Skin epidermis (tissue), 12 donors: ENCODE measurements at regions not wholly inside any gene's neighbourhood (a gene's known extent, or its start where the extent isn't known, plus 50 kb on each side); places are given as distances from the start of the nearest gene placed in this dataset.
A peak's percentile ranks its signal among the peaks of the same experiment; 100 is the strongest.
"Not testable (repeated sequence)": the region's sequence is repeated elsewhere in the genome, so short reads cannot be mapped to it uniquely, and the experiment has no call there.

Experiments
- H3K27ac ChIP-seq, 21 experiments: fragments of 200-600 bp; sonication (generic) in 11 of 21; one replicate each; pipeline ENCODE4 v1.5.0; 2020; ENCODE audit warnings: mild to moderate bottlenecking in 3 of 21, inconsistent platforms in 2 of 21, moderate library complexity in 2 of 21
- H3K4me3 ChIP-seq, 7 experiments: fragments of 200-600 bp; sonication (generic) in 2 of 7; one replicate each; pipeline ENCODE4 v1.5.0; 2020; ENCODE audit warnings: inconsistent platforms in 2 of 7, mild to moderate bottlenecking in 2 of 7, moderate library complexity in 1 of 7

- no peak overlapping the region for H3K4me3 ChIP-seq
- H3K27ac ChIP-seq: no peak overlapping the region
Measured at GRCh38 chr18:60024857-60025256, 125.1 kb downstream of the PMAIP1 start.

DNA sequence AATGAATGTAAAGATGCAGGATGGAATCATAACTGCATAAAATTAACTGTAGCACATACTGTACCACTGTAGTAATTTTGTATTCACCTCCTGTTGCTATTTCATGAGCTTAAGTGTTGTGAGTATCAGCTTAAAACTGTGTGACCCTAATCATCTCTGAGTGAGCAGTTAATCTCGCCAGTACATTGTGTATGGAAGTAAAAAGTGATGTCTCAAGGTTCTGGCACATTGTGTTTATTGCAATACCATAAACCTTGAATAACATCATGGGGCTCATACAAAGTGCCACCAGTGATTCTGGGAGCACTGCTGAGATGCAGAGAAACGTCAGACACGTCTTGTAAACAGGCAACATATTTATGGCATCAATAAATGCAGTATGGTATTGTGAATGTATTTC is 124.5 kb downstream of the PMAIP1 start:
- no peak overlapping the region for H3K27ac ChIP-seq
- no peak overlapping the region for H3K4me3 ChIP-seq

GRCh38 chr18:60022671-60023276 is 123.0 kb downstream of the PMAIP1 start:
- Histone ChIP-seq H3K27ac (no peak overlapping the region), H3K4me3 (no peak overlapping the region)

- no peak overlapping the region for H3K4me3 ChIP-seq
Measured at GRCh38 chr18:60021556-60021955, 121.8 kb downstream of the PMAIP1 start.

DNA sequence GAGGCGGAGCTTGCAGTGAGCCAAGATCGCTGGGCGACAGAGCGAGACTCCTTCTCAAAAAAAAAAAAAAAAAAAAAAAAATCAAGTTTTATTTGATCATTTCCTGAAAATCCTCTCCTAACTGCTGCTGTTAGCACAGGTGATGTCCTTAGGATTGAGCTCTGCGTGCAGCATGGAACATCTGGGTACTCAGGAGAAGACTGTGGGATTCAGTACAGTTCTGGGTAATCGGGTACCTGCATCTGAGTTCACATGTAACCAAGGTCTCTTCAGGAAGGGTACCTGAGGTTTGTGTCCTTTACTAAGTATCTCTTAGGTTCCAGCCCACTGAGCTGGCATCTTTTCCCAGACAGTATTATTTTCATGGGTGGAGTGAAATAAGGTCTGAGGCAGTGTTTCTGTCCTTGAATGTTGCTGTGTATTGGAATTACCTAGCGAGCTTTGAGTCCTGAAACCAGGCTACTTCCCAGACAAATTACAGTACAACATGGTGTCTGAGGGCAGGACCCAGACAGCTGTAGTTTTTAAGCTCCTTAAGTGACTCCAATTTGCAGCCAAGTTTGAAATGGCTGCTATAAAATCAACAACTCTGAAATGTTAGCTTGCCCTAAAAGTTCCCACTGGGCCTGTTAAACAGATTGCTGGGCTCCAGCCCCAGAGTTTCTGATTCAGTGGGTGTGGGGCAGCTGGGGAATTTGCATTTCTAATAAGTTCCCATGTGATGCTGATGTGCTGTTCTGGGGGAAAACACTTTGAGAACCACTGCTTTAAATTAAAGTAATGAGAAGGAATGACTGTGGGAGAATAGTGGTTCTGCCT is 120.5 kb downstream of the PMAIP1 start:
- Histone ChIP-seq H3K4me3 (no peak overlapping the region), H3K27ac (peak overlapping the region in 3 of 21 experiments; percentile 16 to 73 (median 54))

More at GRCh38 chr18:60021556-60021955, 121.8 kb downstream of the PMAIP1 start:
- no peak overlapping the region for H3K27ac ChIP-seq

DNA sequence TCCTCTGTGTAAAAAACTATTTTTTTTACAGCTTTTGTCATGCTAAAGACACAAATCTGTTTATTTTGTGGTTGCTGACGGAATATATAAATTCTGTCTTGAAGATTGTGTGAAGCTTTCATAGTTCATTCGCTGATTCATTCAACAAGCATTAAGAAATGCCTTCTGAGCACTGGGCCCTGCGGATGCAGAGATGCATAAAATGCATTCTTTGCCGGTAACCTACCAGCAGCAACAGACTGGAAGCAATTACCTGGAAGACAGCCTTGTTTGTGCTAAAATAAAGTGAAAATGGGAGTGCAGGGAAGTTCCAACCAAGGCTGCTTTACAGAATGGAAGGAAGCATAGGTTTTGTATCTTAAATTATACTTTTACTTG is 119.7 kb downstream of the PMAIP1 start:
- Histone ChIP-seq H3K4me3 (no peak overlapping the region), H3K27ac (peak overlapping the region in 1 of 21 experiments; percentile 16)

DNA sequence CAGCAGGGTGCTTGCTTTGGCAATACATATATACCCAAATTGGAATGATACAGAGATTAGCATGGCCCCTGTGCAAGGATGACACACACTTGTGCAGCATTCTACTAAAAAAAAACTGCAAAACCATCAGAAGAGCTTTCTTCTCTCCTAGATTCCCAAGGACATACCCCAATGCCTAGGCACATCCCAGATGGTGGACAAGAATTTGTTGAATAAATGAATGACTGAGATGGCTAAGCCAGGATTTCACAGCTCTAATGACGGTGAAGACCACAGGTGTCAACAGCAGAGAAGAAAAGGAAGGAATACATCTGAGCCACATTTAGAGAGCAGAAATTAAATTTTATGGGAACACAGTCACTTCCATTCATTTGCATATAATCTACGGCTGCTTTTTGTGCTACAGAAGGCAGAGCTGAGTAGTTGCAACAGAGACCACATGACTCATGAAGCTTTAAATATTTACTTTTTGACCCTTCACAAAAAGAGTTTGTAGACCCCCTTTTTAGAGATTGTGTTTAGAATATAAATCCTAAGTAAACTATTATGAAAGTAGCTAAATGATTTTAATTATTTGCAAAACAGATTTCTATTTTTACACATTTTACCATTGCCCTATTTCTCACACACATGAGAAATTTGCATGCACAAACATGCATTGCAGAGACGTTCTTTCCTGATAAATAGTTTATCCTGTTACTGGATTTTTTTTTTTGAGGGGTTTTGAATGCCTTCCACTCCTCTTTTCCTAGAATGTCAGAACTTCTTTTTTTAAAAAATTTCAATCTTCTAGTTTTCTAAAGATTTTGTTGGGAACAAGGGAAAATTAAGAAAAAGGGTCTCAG is 119.0 kb downstream of the PMAIP1 start:
- Histone ChIP-seq H3K27ac (no peak overlapping the region), H3K4me3 (no peak overlapping the region)

GRCh38 chr18:60018134-60018533 is 118.3 kb downstream of the PMAIP1 start:
- not testable (repeated sequence) for H3K4me3 ChIP-seq, H3K27ac ChIP-seq

DNA sequence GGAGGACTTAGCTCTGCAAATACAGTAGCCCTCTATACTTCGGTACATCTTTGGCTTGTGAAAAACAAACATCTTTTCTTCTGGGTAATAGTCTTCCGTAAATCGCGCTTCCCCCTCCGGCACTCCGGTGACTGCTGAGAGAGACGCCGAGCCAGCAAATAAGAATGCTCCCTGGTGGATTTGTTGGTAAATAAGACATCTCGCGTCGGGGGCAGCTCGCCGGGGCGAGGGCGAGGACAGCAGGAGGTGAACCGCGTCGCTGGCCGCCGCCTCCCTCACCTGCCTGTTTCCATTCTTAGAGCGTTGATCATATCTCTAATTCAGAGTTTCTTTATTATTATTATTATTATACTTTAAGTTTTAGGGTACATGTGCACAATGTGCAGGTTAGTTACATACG is 117.6 kb downstream of the PMAIP1 start:
- no peak overlapping the region for H3K27ac ChIP-seq
- H3K4me3 ChIP-seq: no peak overlapping the region

DNA sequence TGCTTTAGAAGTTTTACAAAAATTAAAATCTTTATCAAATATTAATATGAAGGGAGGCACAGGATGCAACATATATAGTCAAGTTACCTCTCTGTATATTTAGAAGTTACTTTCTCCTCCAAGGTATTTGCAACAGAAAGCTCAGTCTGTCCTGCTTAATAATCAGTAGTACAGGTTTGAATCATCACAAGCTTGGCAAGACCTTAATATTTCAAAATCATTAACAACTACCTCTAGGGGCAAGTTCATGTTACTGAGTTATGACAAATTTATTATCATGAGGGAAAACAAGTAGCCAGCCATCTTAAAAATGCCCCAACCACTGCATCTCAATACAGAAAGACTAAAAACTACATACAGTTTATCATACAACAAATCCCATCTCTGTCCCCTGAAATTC is 116.0 kb downstream of the PMAIP1 start:
- not testable (repeated sequence) for H3K27ac ChIP-seq

GRCh38 chr18:60013148-60013547 is 113.4 kb downstream of the PMAIP1 start:
- not testable (repeated sequence) for H3K4me3 ChIP-seq, H3K27ac ChIP-seq

More for the DNA sequence above, 116.0 kb downstream of the PMAIP1 start:
- H3K4me3 ChIP-seq: not testable (repeated sequence)

- H3K4me3 ChIP-seq: no peak overlapping the region
- H3K27ac ChIP-seq: no peak overlapping the region
Measured at GRCh38 chr18:60010984-60011383, 111.2 kb downstream of the PMAIP1 start.

- no peak overlapping the region for H3K4me3 ChIP-seq
- no peak overlapping the region for H3K27ac ChIP-seq
Measured at GRCh38 chr18:60010513-60010912, 110.7 kb downstream of the PMAIP1 start.

- H3K4me3 ChIP-seq: no peak overlapping the region
- H3K27ac ChIP-seq: no peak overlapping the region
Measured at GRCh38 chr18:60007661-60008060, 107.9 kb downstream of the PMAIP1 start.

DNA sequence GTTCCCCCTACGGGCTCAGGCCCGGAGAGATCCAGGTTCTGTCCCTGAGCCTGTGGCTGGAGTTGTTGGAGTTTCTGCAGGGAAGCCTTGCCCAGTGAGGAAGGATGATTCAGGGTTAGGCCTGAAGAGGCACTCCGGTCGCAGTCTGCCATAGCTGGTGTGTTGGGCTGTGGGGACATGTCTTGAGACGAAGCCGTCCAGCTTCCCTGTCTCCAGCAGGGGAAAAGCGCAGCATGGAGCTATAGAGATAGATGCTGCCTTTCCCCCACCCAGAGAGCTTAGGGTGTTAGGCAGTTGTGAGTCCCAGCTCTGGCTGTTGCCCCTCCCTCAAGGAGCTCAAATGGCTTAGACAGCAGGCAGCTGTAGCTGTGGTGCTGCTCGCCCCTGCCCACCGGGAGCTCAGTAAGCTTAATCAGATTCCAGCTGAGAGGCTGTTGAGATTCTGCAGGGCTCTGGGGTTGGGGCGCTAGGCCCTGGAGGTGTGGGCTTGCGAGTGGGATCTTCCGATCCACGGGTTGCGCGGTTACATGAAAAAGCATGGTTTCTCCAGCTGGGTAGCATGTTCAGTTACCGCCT is 103.9 kb downstream of the PMAIP1 start:
- H3K27ac ChIP-seq: no peak overlapping the region
- H3K4me3 ChIP-seq: no peak overlapping the region

DNA sequence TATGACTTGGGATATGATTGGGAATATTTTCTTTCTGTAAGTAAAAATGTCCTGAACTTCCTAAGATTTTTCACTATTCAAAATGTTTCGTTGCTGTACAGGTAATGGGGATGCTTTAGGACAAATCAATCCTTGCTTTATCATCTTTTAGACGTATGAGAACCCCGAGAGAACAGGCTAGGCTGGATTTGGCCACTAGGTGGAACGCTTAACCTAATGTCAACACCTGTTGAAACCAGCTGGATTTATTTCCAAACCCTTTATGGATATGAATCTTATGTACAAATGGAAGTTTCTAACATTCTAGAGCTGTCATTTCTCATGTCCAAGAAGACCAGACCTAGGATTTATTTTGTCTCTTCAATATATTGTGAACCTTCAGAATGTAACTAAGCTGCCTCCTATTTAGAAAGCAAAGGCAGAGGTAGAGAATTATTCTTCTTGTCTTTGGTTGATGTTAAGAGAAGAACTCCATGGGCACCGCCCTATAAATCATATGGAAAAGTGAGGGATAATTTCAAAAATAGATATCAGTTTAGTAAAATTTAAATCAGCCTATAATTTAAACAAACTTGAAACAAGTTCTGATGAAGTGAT is 96.7 kb downstream of the PMAIP1 start:
- Histone ChIP-seq H3K4me3 (no peak overlapping the region), H3K27ac (no peak overlapping the region)

DNA sequence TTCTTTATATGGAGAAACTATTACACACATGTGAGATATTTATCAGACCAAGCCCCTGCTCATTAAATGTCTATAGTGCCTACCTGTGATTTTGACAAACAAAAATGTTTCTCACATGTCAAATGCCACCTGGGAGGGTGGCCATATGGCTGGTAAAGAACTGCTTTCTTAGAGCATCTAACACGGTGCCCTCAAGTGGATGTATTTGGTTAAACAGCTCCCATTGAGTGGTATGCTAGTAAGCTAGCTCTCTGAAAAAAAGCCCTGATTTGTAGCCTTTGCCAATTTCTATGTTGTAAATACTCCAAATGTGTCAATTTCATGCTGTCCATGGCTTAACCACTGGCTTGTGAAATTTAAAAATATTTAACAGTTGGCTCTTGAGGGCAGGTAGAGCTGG is 94.6 kb downstream of the PMAIP1 start:
- H3K27ac ChIP-seq: no peak overlapping the region
- H3K4me3 ChIP-seq: no peak overlapping the region

DNA sequence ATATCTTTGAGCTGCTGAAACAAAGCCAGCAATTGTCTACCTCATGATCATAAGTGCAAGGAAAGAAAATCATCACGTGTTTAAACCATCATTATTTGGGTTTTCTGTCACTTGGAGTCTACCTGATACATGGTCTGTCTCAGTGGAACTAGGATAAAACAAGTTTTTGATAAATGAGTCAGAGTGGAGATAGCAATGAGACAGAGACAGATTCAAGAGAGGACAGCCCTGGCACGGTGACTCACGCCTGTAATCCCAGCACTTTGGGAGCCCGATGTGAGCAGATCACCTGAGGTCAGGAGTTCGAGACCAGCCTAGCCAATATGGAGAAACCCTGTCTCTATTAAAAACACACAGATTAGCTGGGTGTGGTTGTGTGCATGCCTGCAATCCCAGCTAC is 93.8 kb downstream of the PMAIP1 start:
- H3K4me3 ChIP-seq: no peak overlapping the region
- no peak overlapping the region for H3K27ac ChIP-seq

GRCh38 chr18:59990121-59990823 is 90.5 kb downstream of the PMAIP1 start:
- no peak overlapping the region for H3K27ac ChIP-seq
- no peak overlapping the region for H3K4me3 ChIP-seq
